ENCODE measurements at regions not wholly inside any gene's neighbourhood (a gene's known extent, or its start where the extent isn't known, plus 50 kb on each side); places are given as distances from the start of the nearest gene placed in this dataset.

DNA sequence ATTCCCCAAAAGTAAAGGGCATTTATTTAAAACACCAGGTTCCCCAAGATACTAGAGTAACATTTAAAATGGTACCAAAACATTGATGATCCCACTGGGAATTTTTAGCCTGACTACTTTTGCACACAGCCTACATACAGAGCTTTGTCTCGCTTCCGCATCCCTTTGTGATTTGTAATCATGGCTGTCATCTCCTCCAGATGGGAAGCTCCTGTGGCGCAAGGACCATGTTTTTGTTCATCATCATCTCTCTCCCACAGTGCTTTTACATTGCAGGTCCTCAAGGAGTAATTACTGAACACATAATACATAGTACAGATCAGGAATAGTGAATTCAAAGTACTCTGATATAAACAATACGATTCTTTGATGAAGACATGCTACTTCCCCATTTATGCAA lies 231.2 kb upstream of the MTNR1B start (continued):
- TF ChIP-seq ZBTB46 (CRISPR knock-in tag; IDR thresholded peaks at IDR 0.05; ENCODE audit: borderline replicate concordance) (no peak), HNRNPH1 (optimal IDR thresholded peaks at IDR 0.05; ENCODE audit: low read depth, low read length) (no peak), GPN1 (CRISPR knock-in tag; IDR thresholded peaks at IDR 0.05; ENCODE audit: borderline replicate concordance) (no peak), POLR2G (IDR thresholded peaks at IDR 0.05; ENCODE audit: low read depth, low read length) (no peak), THYN1 (CRISPR knock-in tag; IDR thresholded peaks at IDR 0.05; ENCODE audit: borderline replicate concordance, low read depth) (no peak)
- TF ChIP-seq, protein P1, sequence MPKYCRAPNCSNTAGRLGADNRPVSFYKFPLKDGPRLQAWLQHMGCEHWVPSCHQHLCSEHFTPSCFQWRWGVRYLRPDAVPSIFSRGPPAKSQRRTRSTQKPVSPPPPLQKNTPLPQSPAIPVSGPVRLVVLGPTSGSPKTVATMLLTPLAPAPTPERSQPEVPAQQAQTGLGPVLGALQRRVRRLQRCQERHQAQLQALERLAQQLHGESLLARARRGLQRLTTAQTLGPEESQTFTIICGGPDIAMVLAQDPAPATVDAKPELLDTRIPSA (CRISPR knock-in tag; IDR thresholded peaks at IDR 0.05; ENCODE audit: borderline replicate concordance), result no peak

- no TSS peak for BruUV-seq (replicated peaks)
- no peaks in the 10 kb centered on the region for H3K27me3 ChIP-seq (ENCODE audit: control insufficient read depth in 1 of 2, insufficient read depth in 2 of 2, low read length in 2 of 2)
- H3K27ac ChIP-seq (ENCODE audit: extremely low read length, insufficient read depth, low read length), result no peak overlapping the region
- FAIRE-seq (no peak), DNase-seq (ENCODE audit: low spot score) (no peak), ATAC-seq (no peak)
- H3K79me2 ChIP-seq (ENCODE audit: insufficient read depth, low read length), result no peaks in the 10 kb centered on the region
- intact Hi-C loops (cut with micrococcal nuclease; ENCODE audit: unreplicated experiment), result loop anchor here (5.0 kb wide), 1 partner anchor 148 kb away; no protein-coding TSS in a partner anchor
- in situ Hi-C loops (cut with HindIII; ENCODE audit: extremely low pct_ligation_motif_present, low pct_unique_long_range_greater_than_20kb), result no loop called here
- peak; percentile 17; the same call in 1 of the 2 replicates for TF ChIP-seq CEBPB (IDR thresholded peaks at IDR 0.05; ENCODE audit: borderline replicate concordance, low read depth, low read length)
- TF ChIP-seq NFE2L2 (IDR thresholded peaks at IDR 0.05; ENCODE audit: low read length), result no peak
- ChIA-PET CTCF (ENCODE audit: low intra/inter-chr PET ratio, low total read pairs) (no interaction called here), POLR2A (no interaction called here)
- H3K4me1 ChIP-seq (ENCODE audit: insufficient read depth, low read length), result no peaks in the 10 kb centered on the region
- no peak overlapping the region for H2AFZ ChIP-seq (ENCODE audit: low read length)
- H3K36me3 ChIP-seq (replicated peaks in 1 of 2; ENCODE audit: control insufficient read depth in 1 of 2, insufficient read depth in 2 of 2, low read length in 2 of 2), result no peaks in the 10 kb centered on the region
- H3K9ac ChIP-seq (ENCODE audit: insufficient read depth, low read depth, low read length), result no peak overlapping the region
- H4K20me1 ChIP-seq (ENCODE audit: insufficient read depth, low read length), result no peaks in the 10 kb centered on the region
- H3K4me2 ChIP-seq (ENCODE audit: low read depth, low read length), result no peak overlapping the region
- H3K4me3 ChIP-seq (replicated peaks in 1 of 3; ENCODE audit: insufficient read depth in 1 of 3, low read depth in 2 of 3, low read length in 3 of 3), result no peak overlapping the region
- H3K9me3 ChIP-seq (ENCODE audit: low read length), result no peaks in the 10 kb centered on the region
Observed at GRCh38 chr11:92739041-92739440, 230.4 kb upstream of the MTNR1B start.
